H1 (cell line): ENCODE measurements at regions not wholly inside any gene's neighbourhood (a gene's known extent, or its start where the extent isn't known, plus 50 kb on each side); places are given as distances from the start of the nearest gene placed in this dataset.

Experiments used
- CTCF ChIA-PET: fragments of 300-600 bp; sonication (Branson Sonifier 250); formaldehyde crosslinking; loops from one replicate; lab custom pipeline; 2021; ENCODE audit not compliant: partially characterized antibody; lab: Charles Lee
- POLR2A ChIA-PET: fragments of 300-600 bp; sonication (Branson Sonifier 250); formaldehyde crosslinking; loops from one replicate; lab custom pipeline; 2021; ENCODE audit warnings: inconsistent platforms; ENCODE audit not compliant: partially characterized antibody; lab: Charles Lee
- DNase-seq, 2 experiments: peaks; one replicate each; pipeline versions ENCODE4 v3.0.0 to v3.0.0-alpha.2; 2010 to 2022; ENCODE audit warnings: low spot score in 2 of 2, low read depth in 1 of 2, mixed read lengths in 1 of 2
- FAIRE-seq: peaks from 2 replicates; lab custom pipeline; 2011; peaks lifted over from hg19 to GRCh38; lab: Jason Lieb, UNC
- H2AFZ ChIP-seq: 2 replicates; pipeline ENCODE4 v1.8.1; 2012; ENCODE audit warnings: low read length, inconsistent platforms
- H2AK5ac ChIP-seq: 2 replicates; pipeline ENCODE4 v1.6.1; 2013; ENCODE audit warnings: low read depth, low read length
- H2BK120ac ChIP-seq: replicated peaks from 2 replicates; pipeline ENCODE3; 2013; ENCODE audit warnings: low read depth, low read length, inconsistent platforms
- H2BK12ac ChIP-seq: 2 replicates; pipeline ENCODE4 v1.6.1; 2013; ENCODE audit warnings: low read depth, low read length
- H2BK15ac ChIP-seq: 2 replicates; pipeline ENCODE4 v1.6.1; 2013; ENCODE audit warnings: low read length
- H2BK20ac ChIP-seq: 2 replicates; pipeline ENCODE4 v1.6.1; 2013; ENCODE audit warnings: low read length
- H2BK5ac ChIP-seq: 2 replicates; pipeline ENCODE4 v1.6.1; 2013; ENCODE audit warnings: low read depth, low read length
- H3K14ac ChIP-seq: 2 replicates; pipeline ENCODE4 v1.6.1; 2013; ENCODE audit warnings: inconsistent platforms; ENCODE audit not compliant: insufficient read length
- H3K18ac ChIP-seq: 2 replicates; pipeline ENCODE4 v1.6.1; 2013; ENCODE audit warnings: low read length; ENCODE audit errors: extremely low read depth
- H3K23ac ChIP-seq: 2 replicates; pipeline ENCODE4 v1.6.1; 2013; ENCODE audit warnings: inconsistent platforms; ENCODE audit not compliant: insufficient read length
- H3K23me2 ChIP-seq: 2 replicates; pipeline ENCODE4 v1.6.1; 2013; ENCODE audit warnings: low read depth, low read length
- H3K27ac ChIP-seq: 2 replicates; pipeline ENCODE4 v1.6.1; 2011; ENCODE audit warnings: low read depth, low read length, inconsistent platforms
- H3K27me3 ChIP-seq, 4 experiments: replicated peaks in 1 of 4; 1 replicate in 1 of 4; 2 replicates in 3 of 4; pipeline versions ENCODE4 v1.6.1 to v1.8.1; 2011 to 2013; ENCODE audit warnings: low read length in 3 of 4, mild to moderate bottlenecking in 3 of 4, inconsistent platforms in 2 of 4, mixed read lengths in 2 of 4, moderate library complexity in 1 of 4; ENCODE audit not compliant: control insufficient read depth in 3 of 4, insufficient read depth in 3 of 4; ENCODE audit errors: extremely low read depth in 1 of 4
- H3K36me3 ChIP-seq, 4 experiments: 2 replicates each; pipeline versions ENCODE4 v1.6.1 to v1.8.1; 2011 to 2013; ENCODE audit warnings: mild to moderate bottlenecking in 4 of 4, low read length in 3 of 4, moderate library complexity in 2 of 4, control low read depth in 1 of 4, inconsistent platforms in 1 of 4; ENCODE audit not compliant: insufficient read depth in 4 of 4, control insufficient read depth in 2 of 4
- H3K4ac ChIP-seq: replicated peaks from 2 replicates; pipeline ENCODE3; 2013; ENCODE audit warnings: low read length, low read depth, mixed read lengths, inconsistent platforms; ENCODE audit not compliant: insufficient read length
- H3K4me1 ChIP-seq, 4 experiments: replicated peaks in 1 of 4; 1 replicate in 1 of 4; 2 replicates in 3 of 4; pipeline versions ENCODE4 v1.6.1 to v1.8.1; 2011 to 2013; ENCODE audit warnings: low read length in 3 of 4, inconsistent platforms in 2 of 4, mixed read lengths in 1 of 4; ENCODE audit not compliant: insufficient read depth in 4 of 4, control insufficient read depth in 3 of 4
- H3K4me2 ChIP-seq, 2 experiments: 2 replicates each; pipeline versions ENCODE4 v1.6.1 to v1.8.1; 2011 to 2013; ENCODE audit warnings: low read depth in 2 of 2, low read length in 2 of 2, control low read depth in 1 of 2, inconsistent platforms in 1 of 2, mild to moderate bottlenecking in 1 of 2; ENCODE audit not compliant: insufficient read depth in 1 of 2
- H3K4me3 ChIP-seq, 4 experiments: fragments of 200-600, 300-600 bp in 1 of 4; sonication (generic), shearing (Covaris generic), sonication (Bioruptor Twin) in 1 of 4; 2 replicates each; pipeline versions ENCODE4 v1.5.1 to v1.8.1; 2011 to 2016; ENCODE audit warnings: low read length in 4 of 4, low read depth in 3 of 4, control low read depth in 2 of 4, inconsistent platforms in 2 of 4, mild to moderate bottlenecking in 2 of 4, mixed read lengths in 1 of 4, moderate library complexity in 1 of 4; ENCODE audit not compliant: insufficient read depth in 2 of 4; ENCODE audit errors: extremely low read depth in 1 of 4
- H3K56ac ChIP-seq: replicated peaks from 2 replicates; pipeline ENCODE3; 2013; ENCODE audit warnings: low read depth, mild to moderate bottlenecking, mixed read lengths, low read length, inconsistent platforms; ENCODE audit not compliant: insufficient read length
- H3K79me1 ChIP-seq: 2 replicates; pipeline ENCODE4 v1.6.1; 2013; ENCODE audit warnings: low read depth, low read length, control low read depth
- H3K79me2 ChIP-seq, 2 experiments: 2 replicates each; pipeline versions ENCODE4 v1.6.1 to v1.8.1; 2012 to 2013; ENCODE audit warnings: low read length in 2 of 2, mild to moderate bottlenecking in 2 of 2, inconsistent platforms in 1 of 2; ENCODE audit not compliant: insufficient read depth in 2 of 2, control insufficient read depth in 1 of 2
- H3K9ac ChIP-seq, 4 experiments: replicated peaks in 1 of 4; 1 replicate in 1 of 4; 2 replicates in 3 of 4; pipeline versions ENCODE4 v1.6.1 to v1.8.1; 2011 to 2013; ENCODE audit warnings: low read depth in 3 of 4, low read length in 3 of 4, control low read depth in 2 of 4, mild to moderate bottlenecking in 2 of 4, moderate library complexity in 2 of 4, inconsistent platforms in 1 of 4; ENCODE audit errors: extremely low read depth in 1 of 4
- H3K9me3 ChIP-seq, 2 experiments: 2 replicates each; pipeline versions ENCODE4 v1.6.1 to v1.8.1; 2012 to 2013; ENCODE audit warnings: mild to moderate bottlenecking in 2 of 2, moderate library complexity in 2 of 2, control low read depth in 1 of 2, inconsistent platforms in 1 of 2, low read depth in 1 of 2, low read length in 1 of 2, mixed read lengths in 1 of 2; ENCODE audit not compliant: insufficient read depth in 2 of 2
- H4K20me1 ChIP-seq, 2 experiments: replicated peaks in 1 of 2; 2 replicates each; pipeline versions ENCODE3 to v1.8.1; 2011 to 2013; ENCODE audit warnings: inconsistent platforms in 2 of 2, low read length in 2 of 2, mild to moderate bottlenecking in 1 of 2; ENCODE audit not compliant: insufficient read depth in 2 of 2, control insufficient read depth in 1 of 2
- H4K5ac ChIP-seq: 2 replicates; pipeline ENCODE4 v1.6.1; 2013; ENCODE audit warnings: low read length, low read depth, mixed read lengths, inconsistent platforms; ENCODE audit not compliant: insufficient read length
- H4K8ac ChIP-seq: 2 replicates; pipeline ENCODE4 v1.8.0; 2013; ENCODE audit warnings: mild to moderate bottlenecking, moderate library complexity, low read length, inconsistent platforms; ENCODE audit not compliant: insufficient read depth; ENCODE audit errors: extremely low read depth
- H4K91ac ChIP-seq: replicated peaks from 2 replicates; pipeline ENCODE3; 2013; ENCODE audit warnings: low read length, mixed read lengths, inconsistent platforms; ENCODE audit not compliant: insufficient read length
- BCL11A ChIP-seq, 2 experiments: IDR thresholded peaks; one replicate each; pipeline ENCODE4 v1.6.1; 2011; ENCODE audit warnings: low read depth in 2 of 2, low read length in 2 of 2, mild to moderate bottlenecking in 2 of 2
- CTCF ChIP-seq, 3 experiments: IDR thresholded peaks; 1 replicate in 2 of 3; 2 replicates in 1 of 3; pipeline versions ENCODE4 v1.5.1 to v1.6.1; 2011; ENCODE audit warnings: low read length in 3 of 3, mild to moderate bottlenecking in 3 of 3, inconsistent platforms in 2 of 3, low read depth in 1 of 3, moderate library complexity in 1 of 3; ENCODE audit not compliant: insufficient read depth in 1 of 3; ENCODE audit errors: control extremely low read depth in 1 of 3
- EZH2 ChIP-seq: fragments of 200-600 bp; sonication (generic); IDR thresholded peaks from 2 replicates; pipeline ENCODE4 v1.7.1; 2012; ENCODE audit warnings: low read depth, mild to moderate bottlenecking, moderate library complexity, low read length, inconsistent platforms; ENCODE audit not compliant: severe bottlenecking
- KDM1A ChIP-seq: fragments of 200-600, 300-600 bp; sonication (generic); IDR thresholded peaks from 2 replicates; pipeline ENCODE4 v1.7.1; 2016; ENCODE audit warnings: mild to moderate bottlenecking, low read length, borderline replicate concordance
- POLR2A ChIP-seq, 2 experiments: IDR thresholded peaks; 1 replicate in 1 of 2; 2 replicates in 1 of 2; pipeline ENCODE4 v1.6.1; 2011; ENCODE audit warnings: low read depth in 2 of 2, low read length in 2 of 2, mild to moderate bottlenecking in 2 of 2; ENCODE audit errors: control extremely low read depth in 1 of 2
- RAD21 ChIP-seq, 2 experiments: IDR thresholded peaks in 1 of 2; conservative IDR thresholded peaks in 1 of 2; 2 replicates each; pipeline ENCODE4 v1.6.1; 2011; ENCODE audit warnings: low read depth in 2 of 2, low read length in 2 of 2, improper control_type of control experiment in 1 of 2, inconsistent platforms in 1 of 2, mild to moderate bottlenecking in 1 of 2, moderate library complexity in 1 of 2
- RNF2 ChIP-seq: fragments of 200-900, 300-1000 bp; sonication (generic); IDR thresholded peaks from 2 replicates; pipeline ENCODE4 v1.7.1; 2016; ENCODE audit warnings: borderline replicate concordance, low read depth, mild to moderate bottlenecking, antibody characterized with exemption, low read length; ENCODE audit not compliant: poor library complexity, severe bottlenecking; ENCODE audit errors: missing control alignments
- TEAD4 ChIP-seq: IDR thresholded peaks from 2 replicates; pipeline ENCODE4 v1.6.1; 2012; ENCODE audit warnings: low read depth, low read length, inconsistent platforms, mixed read lengths
- WGBS, 2 experiments: shearing (Covaris generic) in 1 of 2; methylation state at CpG; one replicate each; pipeline versions ENCODE4 v1.1.6 to v1.1.7; 2013 to 2015; ENCODE audit warnings: low lambda C conversion rate in 2 of 2, mixed read lengths in 2 of 2, inconsistent platforms in 1 of 2, low coverage in 1 of 2, missing lambda C conversion rate in 1 of 2; ENCODE audit not compliant: insufficient replicate concordance in 2 of 2, insufficient coverage in 1 of 2, insufficient read length in 1 of 2; ENCODE audit errors: extremely low coverage in 1 of 2, missing lambda C conversion rate in 1 of 2; 5-methylcytosine and 5-hydroxymethylcytosine counted together
- TF ChIP-seq, protein P1 (sequence below): IDR thresholded peaks from 2 replicates; pipeline ENCODE4 v1.6.1; 2012; ENCODE audit warnings: inconsistent platforms

GRCh38 chr5:67971223-67971830, 244.2 kb upstream of the PIK3R1 start:
- POLR2A ChIA-PET = no interaction called here
- FAIRE-seq = no peak
- no peak overlapping the region for H2BK5ac ChIP-seq
- no peak for TF ChIP-seq RAD21 (IDR thresholded peaks at IDR 0.05 in 1 of 2, conservative IDR thresholded peaks at IDR 0.05 in 1 of 2; ENCODE audit: low read depth in 2 of 2, low read length in 2 of 2)
- no peak for TF ChIP-seq TEAD4
- TF ChIP-seq POLR2A (IDR thresholded peaks at IDR 0.05; ENCODE audit: control extremely low read depth in 1 of 2, low read depth in 2 of 2, low read length in 2 of 2) = no peak
- TF ChIP-seq RNF2 = no peak
- no peak for TF ChIP-seq BCL11A (IDR thresholded peaks at IDR 0.05; ENCODE audit: low read depth in 2 of 2, low read length in 2 of 2)
- TF ChIP-seq, protein P1, sequence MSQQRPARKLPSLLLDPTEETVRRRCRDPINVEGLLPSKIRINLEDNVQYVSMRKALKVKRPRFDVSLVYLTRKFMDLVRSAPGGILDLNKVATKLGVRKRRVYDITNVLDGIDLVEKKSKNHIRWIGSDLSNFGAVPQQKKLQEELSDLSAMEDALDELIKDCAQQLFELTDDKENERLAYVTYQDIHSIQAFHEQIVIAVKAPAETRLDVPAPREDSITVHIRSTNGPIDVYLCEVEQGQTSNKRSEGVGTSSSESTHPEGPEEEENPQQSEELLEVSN = no peak
- no peak for TF ChIP-seq EZH2
- TF ChIP-seq KDM1A = no peak
- no peak for TF ChIP-seq CTCF (IDR thresholded peaks at IDR 0.05; ENCODE audit: control extremely low read depth in 1 of 3, insufficient read depth in 1 of 3, low read depth in 1 of 3, low read length in 3 of 3)

More at GRCh38 chr5:67971223-67971830, 244.2 kb upstream of the PIK3R1 start:
- no peak overlapping the region for H3K14ac ChIP-seq
- DNase-seq = no peak
- H2BK12ac ChIP-seq = no peak overlapping the region
- no peak overlapping the region for H2AK5ac ChIP-seq
- H2AFZ ChIP-seq = no peak overlapping the region
- H4K5ac ChIP-seq = no peak overlapping the region
- no peak overlapping the region for H4K91ac ChIP-seq
- peaks cover 0 to 2% (median 0%) of the 10 kb centered on the region in 4 experiments; a peak in 1 of 7 replicates for H3K4me1 ChIP-seq
- no peak overlapping the region for H2BK120ac ChIP-seq
- no peak overlapping the region for H4K8ac ChIP-seq
- H3K23me2 ChIP-seq = no peaks in the 10 kb centered on the region
- no peaks in the 10 kb centered on the region for H3K36me3 ChIP-seq
- no peak overlapping the region for H3K9ac ChIP-seq
- H3K79me1 ChIP-seq = no peaks in the 10 kb centered on the region
- no peak overlapping the region for H3K27ac ChIP-seq
- no peak overlapping the region for H3K18ac ChIP-seq
- H4K20me1 ChIP-seq = no peaks in the 10 kb centered on the region
- no peak overlapping the region for H3K4ac ChIP-seq
- CTCF ChIA-PET = no interaction called here
- H3K56ac ChIP-seq = no peak overlapping the region
- H3K9me3 ChIP-seq = no peaks in the 10 kb centered on the region
- no peak overlapping the region for H2BK20ac ChIP-seq
- 93% methylated on average over 4 of the region's 4 CpGs; no CpG with 5 or more reads in 1 of the 2 experiments for WGBS, 2 experiments
- no peak overlapping the region for H3K4me3 ChIP-seq
- H3K4me2 ChIP-seq = no peak overlapping the region
- H3K27me3 ChIP-seq = no peaks in the 10 kb centered on the region
- no peaks in the 10 kb centered on the region for H3K79me2 ChIP-seq
- H3K23ac ChIP-seq = no peak overlapping the region
- H2BK15ac ChIP-seq = no peak overlapping the region
